ENCODE measurements at regions not wholly inside any gene's neighbourhood (a gene's known extent, or its start where the extent isn't known, plus 50 kb on each side); places are given as distances from the start of the nearest gene placed in this dataset.

GRCh38 chr5:96124589-96124988, 162.9 kb upstream of the ELL2 start:
- no peak for TF ChIP-seq EZH2 (IDR thresholded peaks at IDR 0.05; ENCODE audit: borderline replicate concordance, low read length)
- TF ChIP-seq, protein P1, sequence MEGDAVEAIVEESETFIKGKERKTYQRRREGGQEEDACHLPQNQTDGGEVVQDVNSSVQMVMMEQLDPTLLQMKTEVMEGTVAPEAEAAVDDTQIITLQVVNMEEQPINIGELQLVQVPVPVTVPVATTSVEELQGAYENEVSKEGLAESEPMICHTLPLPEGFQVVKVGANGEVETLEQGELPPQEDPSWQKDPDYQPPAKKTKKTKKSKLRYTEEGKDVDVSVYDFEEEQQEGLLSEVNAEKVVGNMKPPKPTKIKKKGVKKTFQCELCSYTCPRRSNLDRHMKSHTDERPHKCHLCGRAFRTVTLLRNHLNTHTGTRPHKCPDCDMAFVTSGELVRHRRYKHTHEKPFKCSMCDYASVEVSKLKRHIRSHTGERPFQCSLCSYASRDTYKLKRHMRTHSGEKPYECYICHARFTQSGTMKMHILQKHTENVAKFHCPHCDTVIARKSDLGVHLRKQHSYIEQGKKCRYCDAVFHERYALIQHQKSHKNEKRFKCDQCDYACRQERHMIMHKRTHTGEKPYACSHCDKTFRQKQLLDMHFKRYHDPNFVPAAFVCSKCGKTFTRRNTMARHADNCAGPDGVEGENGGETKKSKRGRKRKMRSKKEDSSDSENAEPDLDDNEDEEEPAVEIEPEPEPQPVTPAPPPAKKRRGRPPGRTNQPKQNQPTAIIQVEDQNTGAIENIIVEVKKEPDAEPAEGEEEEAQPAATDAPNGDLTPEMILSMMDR (IDR thresholded peaks at IDR 0.05; ENCODE audit: low read length): no peak
